ENCODE measurements at regions not wholly inside any gene's neighbourhood (a gene's known extent, or its start where the extent isn't known, plus 50 kb on each side); places are given as distances from the start of the nearest gene placed in this dataset.
"Not testable (repeated sequence)": the region's sequence is repeated elsewhere in the genome, so short reads cannot be mapped to it uniquely, and the experiment has no call there.

DNA sequence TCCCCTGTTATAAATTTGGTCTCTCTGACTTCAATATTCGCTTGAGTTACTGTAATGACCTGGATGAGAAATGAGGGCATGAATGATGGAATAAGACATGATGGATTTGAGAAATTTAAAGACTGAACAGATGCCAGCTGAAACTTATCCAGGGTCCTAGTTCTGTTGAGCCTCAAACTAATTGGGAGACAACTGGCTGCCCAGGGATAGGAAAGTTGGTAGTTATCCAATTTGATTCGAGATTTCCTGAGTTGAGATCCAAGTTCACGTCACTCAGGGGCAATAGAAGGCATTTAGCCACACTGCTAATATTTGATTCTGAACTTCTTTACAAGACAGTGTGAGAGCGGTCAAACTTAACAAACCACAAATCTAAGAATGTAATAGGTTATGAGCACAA is 159.0 kb upstream of the CXCL13 start:
- Histone ChIP-seq H3K4me3 (ENCODE audit: low read length, poor library complexity, severe bottlenecking) (no peak overlapping the region), H2AFZ (ENCODE audit: low read length) (no peak overlapping the region), H4K20me1 (ENCODE audit: insufficient read depth, low read length, poor library complexity, severe bottlenecking) (no peaks in the 10 kb centered on the region), H3K79me2 (ENCODE audit: insufficient read depth, low read length) (no peaks in the 10 kb centered on the region), H3K27me3 (ENCODE audit: insufficient read depth, low read length, poor library complexity, severe bottlenecking) (no peaks in the 10 kb centered on the region), H3F3A (ENCODE audit: low read depth) (no peaks in the 10 kb centered on the region), H3K36me3 (ENCODE audit: insufficient read depth, low read length) (no peaks in the 10 kb centered on the region), H3K9ac (ENCODE audit: low read depth, low read length, poor library complexity, severe bottlenecking) (no peak overlapping the region), H3K9me3 (ENCODE audit: insufficient read depth, low read depth, low read length) (no peaks in the 10 kb centered on the region), H3K4me1 (ENCODE audit: insufficient read depth, low read length, poor library complexity, severe bottlenecking) (no peaks in the 10 kb centered on the region), H3K4me2 (ENCODE audit: low read depth, low read length, poor library complexity, severe bottlenecking) (no peak overlapping the region), H3K9me2 (replicated peaks; ENCODE audit: low read depth, low read length) (no peaks in the 10 kb centered on the region)
- TF ChIP-seq EZH2phosphoT487 (IDR thresholded peaks at IDR 0.05; ENCODE audit: borderline replicate concordance): no peak

DNA sequence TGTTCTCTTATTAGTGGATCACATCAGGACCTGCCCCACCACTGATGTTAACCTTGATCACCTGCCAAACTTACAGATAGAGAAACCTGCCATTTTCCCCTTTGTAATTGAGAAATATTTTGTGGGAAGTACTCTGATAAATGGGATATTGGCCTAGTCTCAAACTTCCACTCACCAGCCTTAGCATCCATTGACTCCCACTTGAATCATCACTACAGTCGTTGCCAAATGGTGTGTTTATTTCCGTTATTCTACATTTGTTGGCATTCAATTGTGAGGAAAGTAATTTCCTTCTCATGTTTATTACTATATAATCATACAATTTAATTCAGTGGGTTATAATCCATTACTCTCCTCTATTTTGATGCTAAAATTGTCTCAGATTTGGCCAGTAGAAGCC is 156.4 kb upstream of the CXCL13 start:
- Histone ChIP-seq H3K4me1 (ENCODE audit: insufficient read depth, low read length, poor library complexity, severe bottlenecking) (no peaks in the 10 kb centered on the region), H3K4me2 (ENCODE audit: low read depth, low read length, poor library complexity, severe bottlenecking) (no peak overlapping the region), H4K20me1 (ENCODE audit: insufficient read depth, low read length, poor library complexity, severe bottlenecking) (no peaks in the 10 kb centered on the region)

DNA sequence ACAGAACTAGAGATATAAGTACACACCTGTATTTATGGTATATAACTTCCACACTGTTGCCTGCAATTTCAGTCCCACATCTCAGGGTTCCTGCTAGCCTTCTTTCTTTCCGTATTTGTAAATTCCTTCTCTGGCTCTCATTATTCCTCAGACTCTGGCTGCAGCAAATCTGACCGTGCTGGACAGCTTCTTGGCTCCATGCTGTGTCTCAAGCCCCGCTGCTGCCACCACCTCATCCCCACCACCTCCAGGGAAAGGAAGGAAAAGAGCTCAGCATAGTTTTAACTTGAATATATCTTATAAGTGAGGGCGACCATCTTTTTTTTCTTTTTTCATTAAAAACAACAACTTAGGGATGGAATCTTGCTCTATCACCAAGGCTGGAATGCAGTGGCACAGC is 155.6 kb upstream of the CXCL13 start:
- Histone ChIP-seq H3K9me2 (replicated peaks; ENCODE audit: low read depth, low read length) (no peaks in the 10 kb centered on the region), H3K36me3 (ENCODE audit: insufficient read depth, low read length) (no peaks in the 10 kb centered on the region), H3K79me2 (ENCODE audit: insufficient read depth, low read length) (no peaks in the 10 kb centered on the region), H3K4me2 (ENCODE audit: low read depth, low read length, poor library complexity, severe bottlenecking) (no peak overlapping the region), H3F3A (ENCODE audit: low read depth) (no peaks in the 10 kb centered on the region), H4K20me1 (ENCODE audit: insufficient read depth, low read length, poor library complexity, severe bottlenecking) (no peaks in the 10 kb centered on the region), H3K9ac (ENCODE audit: low read depth, low read length, poor library complexity, severe bottlenecking) (no peak overlapping the region), H3K4me1 (ENCODE audit: insufficient read depth, low read length, poor library complexity, severe bottlenecking) (no peaks in the 10 kb centered on the region), H3K9me3 (ENCODE audit: insufficient read depth, low read depth, low read length) (no peaks in the 10 kb centered on the region), H3K27me3 (ENCODE audit: insufficient read depth, low read length, poor library complexity, severe bottlenecking) (no peaks in the 10 kb centered on the region), H2AFZ (ENCODE audit: low read length) (no peak overlapping the region), H3K4me3 (ENCODE audit: low read length, poor library complexity, severe bottlenecking) (no peak overlapping the region)
- TF ChIP-seq EZH2phosphoT487 (IDR thresholded peaks at IDR 0.05; ENCODE audit: borderline replicate concordance): no peak
- TF ChIP-seq, protein P1, sequence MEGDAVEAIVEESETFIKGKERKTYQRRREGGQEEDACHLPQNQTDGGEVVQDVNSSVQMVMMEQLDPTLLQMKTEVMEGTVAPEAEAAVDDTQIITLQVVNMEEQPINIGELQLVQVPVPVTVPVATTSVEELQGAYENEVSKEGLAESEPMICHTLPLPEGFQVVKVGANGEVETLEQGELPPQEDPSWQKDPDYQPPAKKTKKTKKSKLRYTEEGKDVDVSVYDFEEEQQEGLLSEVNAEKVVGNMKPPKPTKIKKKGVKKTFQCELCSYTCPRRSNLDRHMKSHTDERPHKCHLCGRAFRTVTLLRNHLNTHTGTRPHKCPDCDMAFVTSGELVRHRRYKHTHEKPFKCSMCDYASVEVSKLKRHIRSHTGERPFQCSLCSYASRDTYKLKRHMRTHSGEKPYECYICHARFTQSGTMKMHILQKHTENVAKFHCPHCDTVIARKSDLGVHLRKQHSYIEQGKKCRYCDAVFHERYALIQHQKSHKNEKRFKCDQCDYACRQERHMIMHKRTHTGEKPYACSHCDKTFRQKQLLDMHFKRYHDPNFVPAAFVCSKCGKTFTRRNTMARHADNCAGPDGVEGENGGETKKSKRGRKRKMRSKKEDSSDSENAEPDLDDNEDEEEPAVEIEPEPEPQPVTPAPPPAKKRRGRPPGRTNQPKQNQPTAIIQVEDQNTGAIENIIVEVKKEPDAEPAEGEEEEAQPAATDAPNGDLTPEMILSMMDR (conservative IDR thresholded peaks at IDR 0.05; ENCODE audit: low read length): no peak

More for the DNA sequence above, 156.4 kb upstream of the CXCL13 start:
- Histone ChIP-seq H3K4me3 (ENCODE audit: low read length, poor library complexity, severe bottlenecking) (no peak overlapping the region), H3K9me2 (replicated peaks; ENCODE audit: low read depth, low read length) (no peaks in the 10 kb centered on the region), H3K27me3 (ENCODE audit: insufficient read depth, low read length, poor library complexity, severe bottlenecking) (no peaks in the 10 kb centered on the region), H3K79me2 (ENCODE audit: insufficient read depth, low read length) (no peaks in the 10 kb centered on the region), H3K36me3 (ENCODE audit: insufficient read depth, low read length) (no peaks in the 10 kb centered on the region), H3F3A (ENCODE audit: low read depth) (no peaks in the 10 kb centered on the region), H2AFZ (ENCODE audit: low read length) (no peak overlapping the region), H3K9ac (ENCODE audit: low read depth, low read length, poor library complexity, severe bottlenecking) (no peak overlapping the region), H3K9me3 (ENCODE audit: insufficient read depth, low read depth, low read length) (no peaks in the 10 kb centered on the region)
- no peak for TF ChIP-seq EZH2phosphoT487 (IDR thresholded peaks at IDR 0.05; ENCODE audit: borderline replicate concordance)
- TF ChIP-seq, protein P1 (conservative IDR thresholded peaks at IDR 0.05; ENCODE audit: low read length): no peak

DNA sequence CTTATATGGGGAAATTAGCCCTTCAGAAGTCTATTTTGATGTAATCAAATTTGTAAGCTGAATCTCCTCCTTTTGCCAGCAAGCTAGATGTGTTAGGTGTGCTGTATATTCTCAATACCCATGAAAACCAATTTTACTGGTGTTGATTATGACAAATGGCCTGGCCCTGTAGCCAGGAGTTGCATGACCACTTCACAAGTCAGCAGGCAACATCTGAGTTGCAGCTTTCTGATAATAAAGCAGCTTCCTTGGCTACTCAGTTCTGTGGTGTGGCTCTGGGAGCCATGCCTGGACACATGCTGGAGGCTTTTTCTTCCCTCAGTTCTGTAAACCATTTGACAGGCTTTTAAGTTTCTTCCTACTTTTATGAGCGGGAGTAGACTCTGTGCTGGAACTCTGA is 154.1 kb upstream of the CXCL13 start:
- no peaks in the 10 kb centered on the region for H3F3A ChIP-seq (ENCODE audit: low read depth)
- H3K79me2 ChIP-seq (ENCODE audit: insufficient read depth, low read length): no peaks in the 10 kb centered on the region
- no peaks in the 10 kb centered on the region for H4K20me1 ChIP-seq (ENCODE audit: insufficient read depth, low read length, poor library complexity, severe bottlenecking)
- H3K9me3 ChIP-seq (ENCODE audit: insufficient read depth, low read depth, low read length): no peaks in the 10 kb centered on the region
- no peaks in the 10 kb centered on the region for H3K9me2 ChIP-seq (replicated peaks; ENCODE audit: low read depth, low read length)
- no peak for TF ChIP-seq EZH2phosphoT487 (IDR thresholded peaks at IDR 0.05; ENCODE audit: borderline replicate concordance)
- H3K36me3 ChIP-seq (ENCODE audit: insufficient read depth, low read length): no peaks in the 10 kb centered on the region
- H3K27me3 ChIP-seq (ENCODE audit: insufficient read depth, low read length, poor library complexity, severe bottlenecking): no peaks in the 10 kb centered on the region
- no peak overlapping the region for H2AFZ ChIP-seq (ENCODE audit: low read length)
- H3K9ac ChIP-seq (ENCODE audit: low read depth, low read length, poor library complexity, severe bottlenecking): no peak overlapping the region
- no peaks in the 10 kb centered on the region for H3K4me1 ChIP-seq (ENCODE audit: insufficient read depth, low read length, poor library complexity, severe bottlenecking)
- H3K4me2 ChIP-seq (ENCODE audit: low read depth, low read length, poor library complexity, severe bottlenecking): no peak overlapping the region
- H3K4me3 ChIP-seq (ENCODE audit: low read length, poor library complexity, severe bottlenecking): no peak overlapping the region

DNA sequence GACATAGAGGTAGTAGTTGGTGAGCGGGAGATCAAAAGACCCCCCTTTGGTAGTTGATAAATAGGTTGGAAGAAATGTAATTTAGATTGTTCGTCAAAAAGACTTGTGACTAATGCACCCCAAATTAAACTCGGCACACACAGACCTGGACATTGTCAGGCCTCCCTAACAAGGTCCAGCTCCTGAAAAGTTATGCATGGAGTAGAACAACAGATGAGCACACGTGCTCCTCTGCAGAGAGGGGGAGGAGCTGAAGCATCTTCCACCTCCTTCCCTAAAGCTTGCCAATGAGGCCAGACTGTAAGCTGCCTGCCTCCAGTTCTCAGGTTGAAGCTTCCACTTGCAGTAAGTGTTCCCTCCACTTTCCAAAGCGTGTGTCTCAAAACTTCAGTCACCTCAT is 153.5 kb upstream of the CXCL13 start:
- H3K9me2 ChIP-seq (replicated peaks; ENCODE audit: low read depth, low read length); H3K9me3 ChIP-seq (ENCODE audit: insufficient read depth, low read depth, low read length); H3K36me3 ChIP-seq (ENCODE audit: insufficient read depth, low read length); H2AFZ ChIP-seq (ENCODE audit: low read length); H3K27me3 ChIP-seq (ENCODE audit: insufficient read depth, low read length, poor library complexity, severe bottlenecking); H3K4me1 ChIP-seq (ENCODE audit: insufficient read depth, low read length, poor library complexity, severe bottlenecking); H4K20me1 ChIP-seq (ENCODE audit: insufficient read depth, low read length, poor library complexity, severe bottlenecking); H3K4me3 ChIP-seq (ENCODE audit: low read length, poor library complexity, severe bottlenecking); H3K4me2 ChIP-seq (ENCODE audit: low read depth, low read length, poor library complexity, severe bottlenecking); H3F3A ChIP-seq (ENCODE audit: low read depth); H3K9ac ChIP-seq (ENCODE audit: low read depth, low read length, poor library complexity, severe bottlenecking); H3K79me2 ChIP-seq (ENCODE audit: insufficient read depth, low read length): not testable (repeated sequence)

All from Loucy (cell line).